Stimulated activated naive CD8-positive, alpha-beta T cell treated with anti-CD3 and anti-CD28 coated beads, Interleukin-15, amount 100 ng/mL, for 72 hours (primary cell): ENCODE measurements at regions not wholly inside any gene's neighbourhood (a gene's known extent, or its start where the extent isn't known, plus 50 kb on each side); places are given as distances from the start of the nearest gene placed in this dataset.
"Not testable (repeated sequence)": the region's sequence is repeated elsewhere in the genome, so short reads cannot be mapped to it uniquely, and the experiment has no call there.

ENCODE experiments used
- ATAC-seq: fragments of 150-1000 bp; cut with Tn5 transposase; 2 replicates; pipeline ENCODE4 v1.10.0; 2021; ENCODE audit warnings: mild to moderate bottlenecking, moderate library complexity
- DNase-seq, 2 donors: peaks; one replicate each; pipeline ENCODE4 v3.0.0; 2021 to 2022
- H3K27ac Mint-ChIP-seq, 2 donors: one replicate each; pipeline ENCODE4 v1.8.0; 2022; ENCODE audit warnings: mild to moderate bottlenecking in 2 of 2, mixed read lengths in 2 of 2, moderate library complexity in 2 of 2
- H3K27me3 Mint-ChIP-seq: one replicate; pipeline ENCODE4 v1.8.0; 2022; ENCODE audit warnings: mixed read lengths
- H3K4me1 Mint-ChIP-seq: one replicate; pipeline ENCODE4 v1.8.0; 2022; ENCODE audit warnings: mild to moderate bottlenecking, mixed read lengths
- H3K4me3 Mint-ChIP-seq, 2 donors: one replicate each; pipeline ENCODE4 v1.8.0; 2022; ENCODE audit warnings: mild to moderate bottlenecking in 2 of 2, mixed read lengths in 2 of 2, moderate library complexity in 1 of 2
- H3K9me3 Mint-ChIP-seq, 2 donors: one replicate each; pipeline ENCODE4 v1.8.0; 2022; ENCODE audit warnings: mixed read lengths in 2 of 2

DNA sequence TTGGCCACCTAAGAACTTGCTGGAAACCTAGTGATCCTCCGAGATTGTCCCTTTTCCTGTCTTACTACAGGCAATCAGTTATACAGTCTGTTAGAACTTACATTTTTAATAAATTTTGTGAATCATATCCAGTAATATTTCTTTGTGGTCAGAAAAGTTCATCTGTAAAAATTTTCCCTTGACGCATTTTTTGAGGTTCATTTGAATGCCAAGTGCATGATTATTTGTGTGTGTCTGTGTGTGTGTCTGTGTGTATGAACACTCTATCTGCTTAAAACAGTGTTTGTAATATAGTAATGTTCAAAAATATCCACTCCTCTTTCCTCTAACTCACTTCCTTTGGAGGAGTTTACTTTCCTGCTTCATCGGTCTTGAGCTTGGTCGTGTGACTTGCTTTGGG is 468.7 kb upstream of the FLRT2 start:
- H3K9me3 Mint-ChIP-seq, result peaks cover 0 to 13% of the 10 kb centered on the region in 2 donors
- H3K27ac Mint-ChIP-seq, result no peak overlapping the region
- H3K4me1 Mint-ChIP-seq, result no peaks in the 10 kb centered on the region
- ATAC-seq, result no peak
- H3K4me3 Mint-ChIP-seq, result no peak overlapping the region
- DNase-seq, result no peak
- no peaks in the 10 kb centered on the region for H3K27me3 Mint-ChIP-seq

DNA sequence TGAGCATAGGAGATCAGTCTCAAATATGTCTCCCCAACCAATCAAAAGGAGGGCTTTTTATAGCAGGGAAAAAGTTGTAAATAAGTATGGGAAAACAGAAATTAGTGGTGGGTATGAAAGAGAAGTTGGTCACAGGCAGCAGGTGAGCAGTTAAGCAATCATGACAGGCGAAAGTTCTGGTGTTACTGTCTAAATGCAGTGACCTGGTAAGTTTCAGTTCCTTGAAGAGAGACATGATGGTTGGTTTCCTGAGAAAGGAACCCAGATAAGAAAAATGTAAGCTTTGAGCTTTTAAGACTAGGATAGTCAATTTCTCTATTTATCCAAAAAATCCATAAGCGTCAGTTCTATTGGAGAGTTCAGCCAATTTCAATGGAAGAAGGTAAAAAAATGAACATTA is 466.2 kb upstream of the FLRT2 start:
- Mint-ChIP-seq H3K27me3 (no peaks in the 10 kb centered on the region), H3K4me3 (no peak overlapping the region), H3K4me1 (no peaks in the 10 kb centered on the region), H3K9me3 (peaks cover 0 to 21% of the 10 kb centered on the region in 2 donors), H3K27ac (no peak overlapping the region)
- ATAC-seq (no peak), DNase-seq (no peak)

DNA sequence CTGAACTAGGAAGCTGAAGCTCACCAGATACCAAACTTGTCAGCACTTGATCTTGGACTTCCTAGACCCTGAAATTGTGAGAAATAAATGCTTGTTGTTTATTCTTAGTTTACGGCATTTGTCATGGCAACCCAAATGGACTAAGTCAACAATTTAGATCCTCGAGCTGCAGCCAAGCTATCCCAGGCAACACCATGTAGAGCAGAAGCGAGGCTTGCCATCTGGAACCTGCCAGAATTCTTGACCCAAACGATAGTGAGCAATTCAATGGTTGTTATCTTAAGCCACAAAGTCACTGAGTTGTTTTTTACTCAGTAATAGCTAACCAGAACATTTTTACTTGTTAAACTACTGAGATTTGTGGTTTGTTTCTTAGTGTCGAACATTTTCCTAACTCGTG is 458.5 kb upstream of the FLRT2 start:
- DNase-seq (no peak), ATAC-seq (no peak)
- H3K27ac Mint-ChIP-seq, result no peak overlapping the region
- H3K9me3 Mint-ChIP-seq, result peaks cover 0 to 7% of the 10 kb centered on the region in 2 donors
- no peak overlapping the region for H3K4me3 Mint-ChIP-seq
- no peaks in the 10 kb centered on the region for H3K4me1 Mint-ChIP-seq
- no peaks in the 10 kb centered on the region for H3K27me3 Mint-ChIP-seq

DNA sequence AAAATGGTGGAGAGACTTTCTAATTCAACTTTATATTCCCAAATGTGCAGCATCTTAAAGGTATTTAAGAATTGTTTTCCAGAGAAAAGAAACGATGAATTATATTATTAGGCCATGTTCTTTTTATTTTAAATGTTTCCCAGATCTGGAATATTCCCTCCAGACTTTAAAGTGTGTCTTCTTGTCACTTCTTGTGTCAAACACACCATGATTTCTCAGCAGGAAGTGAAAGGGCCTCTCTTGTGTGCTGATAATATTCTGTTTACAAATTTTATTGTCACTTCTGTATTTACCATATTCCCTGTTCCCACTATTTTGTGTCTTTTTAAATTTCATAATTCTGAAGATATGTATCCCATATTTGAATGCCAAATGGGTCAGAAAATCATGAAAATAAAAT is 455.0 kb upstream of the FLRT2 start:
- Mint-ChIP-seq H3K27ac (no peak overlapping the region), H3K9me3 (no peaks in the 10 kb centered on the region), H3K4me3 (no peak overlapping the region), H3K27me3 (no peaks in the 10 kb centered on the region), H3K4me1 (no peaks in the 10 kb centered on the region)
- DNase-seq (no peak), ATAC-seq (no peak)

- no peaks in the 10 kb centered on the region for H3K27me3 Mint-ChIP-seq
- H3K4me3 Mint-ChIP-seq, result no peak overlapping the region
- no peak overlapping the region for H3K27ac Mint-ChIP-seq
- no peak for ATAC-seq
- DNase-seq, result no peak
- no peaks in the 10 kb centered on the region for H3K4me1 Mint-ChIP-seq
- H3K9me3 Mint-ChIP-seq, result no peaks in the 10 kb centered on the region
Observed at GRCh38 chr14:85075694-85076476, 454.1 kb upstream of the FLRT2 start.

- H3K9me3 Mint-ChIP-seq, H3K4me1 Mint-ChIP-seq, H3K27ac Mint-ChIP-seq, H3K27me3 Mint-ChIP-seq, H3K4me3 Mint-ChIP-seq, ATAC-seq, DNase-seq: not testable (repeated sequence)
Observed at GRCh38 chr14:85077716-85078115, 452.2 kb upstream of the FLRT2 start.

GRCh38 chr14:85079842-85080730 is 449.9 kb upstream of the FLRT2 start:
- no peak for ATAC-seq
- Mint-ChIP-seq H3K9me3 (peaks cover under 1 to 3% of the 10 kb centered on the region in 2 donors), H3K4me1 (no peaks in the 10 kb centered on the region), H3K27ac (no peak overlapping the region), H3K27me3 (no peaks in the 10 kb centered on the region), H3K4me3 (no peak overlapping the region)
- no peak for DNase-seq

DNA sequence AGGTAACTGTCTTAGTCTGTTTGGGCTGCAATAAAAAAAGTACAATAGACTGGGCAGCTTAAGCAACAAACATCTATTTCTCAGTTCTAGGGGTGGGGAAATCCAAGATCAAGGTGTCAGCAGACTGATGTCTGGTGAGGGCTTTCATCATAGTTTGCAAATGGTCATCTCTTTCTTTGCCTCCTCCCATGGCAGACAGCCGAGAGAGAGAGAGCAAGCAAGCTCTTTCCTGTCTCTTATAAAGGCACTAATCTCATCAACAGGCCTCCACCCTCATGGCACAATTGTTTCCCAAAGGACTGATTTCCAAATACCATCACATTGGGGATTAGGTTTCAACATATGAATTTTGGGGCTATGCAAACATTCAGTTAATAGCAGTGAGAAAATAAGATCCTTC is 445.6 kb upstream of the FLRT2 start:
- DNase-seq, result no peak
- Mint-ChIP-seq H3K9me3 (peaks cover 10 to 18% of the 10 kb centered on the region in 2 donors), H3K27ac (no peak overlapping the region), H3K4me3 (no peak overlapping the region), H3K4me1 (no peaks in the 10 kb centered on the region), H3K27me3 (no peaks in the 10 kb centered on the region)
- ATAC-seq, result no peak

DNA sequence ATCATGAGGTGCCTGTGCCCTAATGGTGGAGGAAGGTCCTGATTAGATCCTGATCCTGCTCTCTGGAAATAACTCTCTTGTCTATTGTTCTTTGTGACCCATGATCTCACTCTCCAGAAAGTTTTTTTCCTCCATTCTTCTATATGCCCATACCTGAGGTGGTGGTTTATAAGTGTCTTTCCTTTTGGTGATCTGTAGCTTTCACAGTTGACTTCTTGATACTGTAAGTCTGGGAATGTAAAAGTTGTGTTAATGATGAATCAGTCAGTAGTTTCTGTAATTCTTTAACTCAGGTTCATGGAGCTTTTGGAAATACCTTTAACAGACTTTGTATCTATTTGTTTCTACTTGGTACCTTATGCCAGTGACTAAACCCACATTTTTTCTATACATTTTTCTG is 444.0 kb upstream of the FLRT2 start:
- no peak overlapping the region for H3K27ac Mint-ChIP-seq
- DNase-seq (no peak), ATAC-seq (no peak)
- no peaks in the 10 kb centered on the region for H3K4me1 Mint-ChIP-seq
- peaks cover 10 to 17% of the 10 kb centered on the region in 2 donors for H3K9me3 Mint-ChIP-seq
- H3K27me3 Mint-ChIP-seq, result no peaks in the 10 kb centered on the region
- no peak overlapping the region for H3K4me3 Mint-ChIP-seq

- H3K27ac Mint-ChIP-seq, result no peak overlapping the region
- H3K9me3 Mint-ChIP-seq, result peaks cover 10 to 14% of the 10 kb centered on the region in 2 donors
- ATAC-seq, result no peak
- H3K4me3 Mint-ChIP-seq, result no peak overlapping the region
- H3K4me1 Mint-ChIP-seq, result no peaks in the 10 kb centered on the region
- no peaks in the 10 kb centered on the region for H3K27me3 Mint-ChIP-seq
- DNase-seq, result no peak
Observed at GRCh38 chr14:85087201-85087600, 442.7 kb upstream of the FLRT2 start.

GRCh38 chr14:85088192-85088591 is 441.8 kb upstream of the FLRT2 start:
- ATAC-seq, result no peak
- Mint-ChIP-seq H3K4me3 (no peak overlapping the region), H3K4me1 (no peaks in the 10 kb centered on the region)

DNA sequence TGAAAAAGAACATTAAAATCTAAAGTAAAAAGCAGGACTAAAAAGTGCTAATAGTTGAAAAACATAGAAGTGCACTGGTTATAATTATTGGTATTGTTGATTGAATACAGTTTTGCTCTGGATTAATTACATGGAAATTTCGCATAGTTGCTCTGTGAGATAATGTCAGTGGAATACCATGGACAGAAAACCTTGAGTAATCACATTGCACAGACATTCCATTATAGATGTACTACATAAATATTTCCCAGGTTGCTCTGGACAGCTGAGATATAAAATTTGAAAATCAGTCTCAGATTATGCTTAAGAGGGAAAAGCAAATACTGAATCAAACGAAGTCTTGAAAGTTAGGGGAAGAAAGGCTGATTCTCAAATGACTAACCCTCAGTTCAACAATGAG is 439.3 kb upstream of the FLRT2 start:
- DNase-seq (no peak), ATAC-seq (no peak)
- no peaks in the 10 kb centered on the region for H3K4me1 Mint-ChIP-seq
- H3K4me3 Mint-ChIP-seq, result no peak overlapping the region
- H3K9me3 Mint-ChIP-seq, result peaks cover 4 to 14% of the 10 kb centered on the region in 2 donors
- no peaks in the 10 kb centered on the region for H3K27me3 Mint-ChIP-seq
- H3K27ac Mint-ChIP-seq, result no peak overlapping the region

More at GRCh38 chr14:85088192-85088591, 441.8 kb upstream of the FLRT2 start:
- H3K27me3 Mint-ChIP-seq, result no peaks in the 10 kb centered on the region
- peaks cover 10 to 14% of the 10 kb centered on the region in 2 donors for H3K9me3 Mint-ChIP-seq
- no peak for DNase-seq
- no peak overlapping the region for H3K27ac Mint-ChIP-seq

DNA sequence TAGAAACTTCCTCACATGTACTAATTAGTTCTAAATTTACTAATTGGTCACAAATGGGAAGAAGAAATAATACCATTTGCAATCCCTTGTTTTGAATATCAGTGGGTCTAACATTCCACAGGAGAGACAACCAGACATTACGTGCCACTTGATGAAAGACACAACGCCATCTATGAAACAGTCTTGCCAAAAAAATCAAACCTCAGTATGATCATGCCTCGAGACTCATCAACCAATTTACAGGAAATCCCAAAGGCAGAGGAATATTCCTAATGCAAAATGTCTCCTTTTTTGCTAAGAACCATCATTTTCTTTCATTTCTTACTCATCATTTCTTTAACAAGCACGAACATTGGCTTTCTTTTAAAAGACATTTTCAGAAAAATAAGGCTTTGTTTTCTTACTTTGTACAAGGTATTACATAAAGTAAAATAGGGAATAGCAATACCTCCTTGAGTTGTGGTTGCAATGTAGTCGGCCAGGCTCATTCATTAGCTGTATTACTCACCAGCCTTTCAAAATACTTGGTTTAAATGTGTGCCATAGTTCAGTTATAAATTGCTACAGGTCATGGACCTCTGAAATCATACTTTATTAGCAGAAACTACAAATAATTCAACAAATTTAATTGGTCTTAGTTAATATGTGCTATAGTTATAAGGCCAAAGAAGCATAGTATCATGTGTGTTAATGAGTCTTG is 436.2 kb upstream of the FLRT2 start:
- no peak overlapping the region for H3K27ac Mint-ChIP-seq
- no peak for DNase-seq
- H3K4me3 Mint-ChIP-seq, result no peak overlapping the region
- no peak for ATAC-seq
- no peaks in the 10 kb centered on the region for H3K9me3 Mint-ChIP-seq
- H3K27me3 Mint-ChIP-seq, result no peaks in the 10 kb centered on the region
- H3K4me1 Mint-ChIP-seq, result no peaks in the 10 kb centered on the region

- no peak overlapping the region for H3K4me3 Mint-ChIP-seq
- H3K4me1 Mint-ChIP-seq, result no peaks in the 10 kb centered on the region
- DNase-seq (no peak), ATAC-seq (no peak)
- H3K27me3 Mint-ChIP-seq, result no peaks in the 10 kb centered on the region
- H3K9me3 Mint-ChIP-seq, result no peaks in the 10 kb centered on the region
- H3K27ac Mint-ChIP-seq, result no peak overlapping the region
Observed at GRCh38 chr14:85102591-85102990, 427.4 kb upstream of the FLRT2 start.

DNA sequence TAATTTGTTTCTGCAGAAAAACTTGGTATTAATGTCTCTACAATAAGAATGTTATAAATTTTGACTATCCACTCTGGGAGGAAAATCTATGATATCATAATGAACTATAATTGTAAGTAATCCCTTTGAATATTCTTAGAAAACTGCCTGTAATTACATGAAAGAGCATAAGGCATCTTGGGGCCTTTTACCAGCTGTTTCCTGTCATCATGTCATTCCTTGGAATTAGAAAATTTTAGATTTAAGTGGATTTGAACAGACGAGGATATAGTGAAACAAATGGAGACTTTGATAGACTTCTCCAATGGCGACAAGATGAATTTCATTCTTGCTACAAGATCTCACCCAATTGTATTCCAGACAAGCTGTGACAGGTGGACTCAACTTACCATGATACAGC is 423.4 kb upstream of the FLRT2 start:
- Mint-ChIP-seq H3K4me1 (no peaks in the 10 kb centered on the region), H3K9me3 (peaks cover 7 to 11% of the 10 kb centered on the region in 2 donors), H3K27ac (no peak overlapping the region), H3K27me3 (no peaks in the 10 kb centered on the region), H3K4me3 (no peak overlapping the region)
- DNase-seq, result no peak
- ATAC-seq, result no peak

DNA sequence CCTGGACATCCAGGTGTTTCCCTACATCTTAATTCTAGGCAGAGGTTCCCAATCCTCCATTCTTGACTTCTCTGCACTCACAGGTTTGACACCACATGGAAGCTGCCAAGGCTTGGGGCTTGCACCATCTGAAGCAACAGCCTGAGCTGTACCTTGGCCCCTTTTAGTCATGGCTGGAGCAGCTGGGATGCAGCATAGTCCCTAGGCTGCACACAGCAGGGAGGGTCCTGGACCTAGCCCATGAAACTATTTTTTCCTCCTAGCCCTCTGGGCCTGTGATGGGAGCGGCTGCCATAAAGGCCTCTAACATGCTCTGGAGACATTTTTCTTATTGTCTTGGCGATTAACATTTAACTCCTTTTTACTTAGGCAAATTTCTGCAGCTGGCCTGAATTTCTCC is 417.2 kb upstream of the FLRT2 start:
- no peak for ATAC-seq
- Mint-ChIP-seq H3K27ac (no peak overlapping the region), H3K27me3 (no peaks in the 10 kb centered on the region), H3K4me3 (no peak overlapping the region), H3K9me3 (peaks cover 32 to 38% of the 10 kb centered on the region in 2 donors), H3K4me1 (no peaks in the 10 kb centered on the region)
- no peak for DNase-seq
